SK-N-MC (cell line): ENCODE measurements at regions not wholly inside any gene's neighbourhood (a gene's known extent, or its start where the extent isn't known, plus 50 kb on each side); places are given as distances from the start of the nearest gene placed in this dataset.

ENCODE experiments used
- EZH2 ChIP-seq: fragments of 200-600 bp; sonication (generic); IDR thresholded peaks from one replicate; pipeline ENCODE4 v1.6.1; 2017; ENCODE audit warnings: antibody characterized with exemption
- FOXP2 ChIP-seq: optimal IDR thresholded peaks from 2 replicates; pipeline ENCODE3; 2011; ENCODE audit warnings: mild to moderate bottlenecking, moderate library complexity; ENCODE audit not compliant: insufficient read depth; ENCODE audit errors: extremely low read length, control extremely low read depth
- POLR2AphosphoS5 ChIP-seq: IDR thresholded peaks from 2 replicates; pipeline ENCODE4 v1.6.1; 2012; ENCODE audit warnings: mild to moderate bottlenecking, low read depth, low read length, borderline replicate concordance

GRCh38 chr1:47678464-47678980 lies 240.7 kb downstream of the FOXD2 start:
- TF ChIP-seq EZH2 (no peak), POLR2AphosphoS5 (no peak), FOXP2 (no peak)
